Neutrophil (primary cell): ENCODE measurements at regions not wholly inside any gene's neighbourhood (a gene's known extent, or its start where the extent isn't known, plus 50 kb on each side); places are given as distances from the start of the nearest gene placed in this dataset.

Experiments used
- H3K27ac ChIP-seq: fragments of 200-600 bp; sonication (generic); 2 replicates; pipeline ENCODE4 v1.5.1; 2016; ENCODE audit warnings: mild to moderate bottlenecking, moderate library complexity
- H3K27me3 ChIP-seq: fragments of 200-600 bp; sonication (generic); 2 replicates; pipeline ENCODE4 v1.6.0; 2016; ENCODE audit warnings: mild to moderate bottlenecking
- H3K36me3 ChIP-seq: fragments of 200-600 bp; sonication (generic); 2 replicates; pipeline ENCODE4 v1.5.1; 2017
- H3K4me1 ChIP-seq, 2 experiments: fragments of 200-600 bp in 1 of 2; sonication (generic) in 1 of 2; 1 replicate in 1 of 2; 2 replicates in 1 of 2; pipeline versions ENCODE4 v1.5.1 to v1.6.1; 2013 to 2016; ENCODE audit warnings: low read depth in 1 of 2, low read length in 1 of 2, mild to moderate bottlenecking in 1 of 2, moderate library complexity in 1 of 2; ENCODE audit not compliant: control insufficient read depth in 1 of 2, insufficient read depth in 1 of 2
- H3K4me3 ChIP-seq, 2 experiments: fragments of 200-600 bp in 1 of 2; sonication (generic) in 1 of 2; 1 replicate in 1 of 2; 2 replicates in 1 of 2; pipeline ENCODE4 v1.5.1; 2013 to 2016; ENCODE audit warnings: low read depth in 1 of 2, low read length in 1 of 2, mild to moderate bottlenecking in 1 of 2, moderate library complexity in 1 of 2
- H3K9me3 ChIP-seq: fragments of 200-600 bp; sonication (generic); 2 replicates; pipeline ENCODE4 v1.5.1; 2016
- TF ChIP-seq, protein P1 (sequence below): fragments of 200-600 bp; sonication (generic); IDR thresholded peaks from 2 replicates; pipeline ENCODE4 v1.5.1; 2016; ENCODE audit warnings: antibody characterized with exemption

DNA sequence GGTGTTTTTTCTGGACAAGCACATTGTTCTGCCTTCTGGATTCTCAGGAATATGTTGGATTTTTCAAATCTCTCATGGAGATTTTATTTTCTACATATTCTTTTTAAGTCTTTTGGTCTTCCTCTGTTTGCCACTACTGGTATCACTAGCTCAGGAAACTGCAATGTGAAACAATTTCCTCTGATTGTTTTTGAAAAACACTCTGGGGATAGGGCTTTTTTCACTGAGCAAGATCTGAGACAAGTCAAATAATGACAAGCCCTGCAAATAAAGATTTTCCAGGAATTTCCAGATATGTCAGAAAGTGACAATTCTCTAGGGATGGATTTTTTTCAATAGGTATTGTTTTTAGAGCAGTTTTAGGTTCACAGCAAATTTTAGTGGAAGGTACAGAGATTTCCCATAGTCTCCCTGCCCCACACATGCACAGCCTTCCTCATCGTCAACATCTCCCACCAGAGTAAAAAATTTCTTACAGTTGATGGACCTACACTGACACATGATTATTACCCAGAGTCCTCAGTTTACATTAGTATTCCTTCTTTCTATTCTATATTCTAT lies 86.9 kb upstream of the TMEM161B start:
- Histone ChIP-seq H3K36me3 (no peaks in the 10 kb centered on the region), H3K4me3 (no peak overlapping the region), H3K27ac (no peak overlapping the region), H3K27me3 (no peaks in the 10 kb centered on the region), H3K4me1 (no peaks in the 10 kb centered on the region), H3K9me3 (no peaks in the 10 kb centered on the region)
- TF ChIP-seq, protein P1, sequence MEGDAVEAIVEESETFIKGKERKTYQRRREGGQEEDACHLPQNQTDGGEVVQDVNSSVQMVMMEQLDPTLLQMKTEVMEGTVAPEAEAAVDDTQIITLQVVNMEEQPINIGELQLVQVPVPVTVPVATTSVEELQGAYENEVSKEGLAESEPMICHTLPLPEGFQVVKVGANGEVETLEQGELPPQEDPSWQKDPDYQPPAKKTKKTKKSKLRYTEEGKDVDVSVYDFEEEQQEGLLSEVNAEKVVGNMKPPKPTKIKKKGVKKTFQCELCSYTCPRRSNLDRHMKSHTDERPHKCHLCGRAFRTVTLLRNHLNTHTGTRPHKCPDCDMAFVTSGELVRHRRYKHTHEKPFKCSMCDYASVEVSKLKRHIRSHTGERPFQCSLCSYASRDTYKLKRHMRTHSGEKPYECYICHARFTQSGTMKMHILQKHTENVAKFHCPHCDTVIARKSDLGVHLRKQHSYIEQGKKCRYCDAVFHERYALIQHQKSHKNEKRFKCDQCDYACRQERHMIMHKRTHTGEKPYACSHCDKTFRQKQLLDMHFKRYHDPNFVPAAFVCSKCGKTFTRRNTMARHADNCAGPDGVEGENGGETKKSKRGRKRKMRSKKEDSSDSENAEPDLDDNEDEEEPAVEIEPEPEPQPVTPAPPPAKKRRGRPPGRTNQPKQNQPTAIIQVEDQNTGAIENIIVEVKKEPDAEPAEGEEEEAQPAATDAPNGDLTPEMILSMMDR: no peak

DNA sequence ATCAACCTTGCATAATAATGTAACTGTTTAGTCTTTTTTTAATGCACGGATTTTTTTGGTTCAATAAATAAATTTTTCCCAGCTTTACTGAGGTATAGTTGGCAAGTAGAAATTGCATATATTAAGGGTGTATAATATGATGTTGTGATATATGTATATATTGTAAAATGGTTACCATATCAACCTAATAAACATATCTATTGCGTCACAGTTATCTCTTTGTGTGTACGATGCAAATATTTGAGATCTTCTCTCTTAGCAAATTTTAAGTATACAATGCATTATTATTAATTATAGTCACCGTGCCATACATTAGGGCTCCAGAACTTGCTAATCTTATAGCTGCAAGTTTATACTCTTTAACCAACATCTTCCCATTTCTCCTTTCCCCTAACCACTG lies 57.2 kb upstream of the TMEM161B start:
- Histone ChIP-seq H3K4me3 (no peak overlapping the region), H3K27ac (no peak overlapping the region), H3K9me3 (no peaks in the 10 kb centered on the region), H3K27me3 (no peaks in the 10 kb centered on the region), H3K4me1 (no peaks in the 10 kb centered on the region), H3K36me3 (no peaks in the 10 kb centered on the region)
- TF ChIP-seq, protein P1: no peak

DNA sequence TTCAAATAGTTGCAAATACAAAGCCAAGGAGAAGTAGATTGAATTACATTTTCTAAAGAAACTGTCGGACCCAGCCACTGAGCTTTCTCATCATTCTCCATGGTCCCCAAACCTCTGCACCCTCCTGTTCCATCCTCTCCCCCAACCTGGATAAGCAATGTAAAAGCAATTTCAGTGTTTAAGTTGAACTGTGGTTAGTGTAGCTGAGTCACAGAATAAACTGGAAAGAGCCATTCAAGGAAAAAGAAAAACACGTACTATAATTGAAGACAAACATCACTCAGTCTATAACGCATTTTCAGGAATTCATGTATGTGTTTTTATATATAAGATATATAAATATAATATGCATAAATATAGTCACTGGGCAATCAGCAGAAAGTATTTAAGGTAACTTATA lies 54.1 kb upstream of the TMEM161B start:
- TF ChIP-seq, protein P1: no peak
- H3K9me3 ChIP-seq: no peaks in the 10 kb centered on the region
- no peaks in the 10 kb centered on the region for H3K27me3 ChIP-seq
- no peak overlapping the region for H3K27ac ChIP-seq
- no peaks in the 10 kb centered on the region for H3K4me1 ChIP-seq
- no peak overlapping the region for H3K4me3 ChIP-seq
- H3K36me3 ChIP-seq: no peaks in the 10 kb centered on the region
